GM21723 (cell line): ENCODE measurements at regions not wholly inside any gene's neighbourhood (a gene's known extent, or its start where the extent isn't known, plus 50 kb on each side); places are given as distances from the start of the nearest gene placed in this dataset.
"Not testable (repeated sequence)": the region's sequence is repeated elsewhere in the genome, so short reads cannot be mapped to it uniquely, and the experiment has no call there.

Experiments
- ATAC-seq: cut with Tn5 transposase; IDR thresholded peaks from one replicate; pipeline ENCODE4 v1.9.1; 2021; ENCODE audit warnings: mild to moderate bottlenecking, moderate library complexity; ENCODE audit not compliant: unreplicated experiment

GRCh38 chr10:86579883-86580520, 58.4 kb upstream of the WAPL start:
- no peak for ATAC-seq

- no peak for ATAC-seq
Observed at GRCh38 chr10:86580521-86580891, 58.9 kb upstream of the WAPL start.

GRCh38 chr10:86583983-86584382, 62.4 kb upstream of the WAPL start:
- peak; percentile 83 for ATAC-seq

GRCh38 chr10:86585037-86585929, 63.7 kb upstream of the WAPL start:
- ATAC-seq: peak; percentile 88

GRCh38 chr10:86586516-86586915, 64.9 kb upstream of the WAPL start:
- no peak for ATAC-seq

- ATAC-seq: not testable (repeated sequence)
Observed at GRCh38 chr10:86588781-86589180, 65.6 kb upstream of the OPN4 start.

- ATAC-seq: no peak
Observed at GRCh38 chr10:86591436-86591835, 62.9 kb upstream of the OPN4 start.

GRCh38 chr10:86592413-86592812, 61.9 kb upstream of the OPN4 start:
- ATAC-seq: no peak

GRCh38 chr10:86594535-86594934, 59.8 kb upstream of the OPN4 start:
- no peak for ATAC-seq

- ATAC-seq: no peak
Observed at GRCh38 chr10:86595496-86595895, 58.9 kb upstream of the OPN4 start.

- no peak for ATAC-seq
Observed at GRCh38 chr10:86596266-86596665, 58.1 kb upstream of the OPN4 start.

- ATAC-seq: no peak
Observed at GRCh38 chr10:86597306-86597705, 57.0 kb upstream of the OPN4 start.

GRCh38 chr10:86598151-86598550, 56.2 kb upstream of the OPN4 start:
- no peak for ATAC-seq

- no peak for ATAC-seq
Observed at GRCh38 chr10:86599041-86599440, 55.3 kb upstream of the OPN4 start.

GRCh38 chr10:86599729-86600128, 54.6 kb upstream of the OPN4 start:
- peak; percentile 89 for ATAC-seq

GRCh38 chr10:86600296-86600695, 54.1 kb upstream of the OPN4 start:
- no peak for ATAC-seq

GRCh38 chr10:86601956-86602602, 52.3 kb upstream of the OPN4 start:
- no peak for ATAC-seq

- ATAC-seq: no peak
Observed at GRCh38 chr10:86603256-86603655, 51.1 kb upstream of the OPN4 start.
